Epidermal melanocyte (primary cell): ENCODE measurements at regions not wholly inside any gene's neighbourhood (a gene's known extent, or its start where the extent isn't known, plus 50 kb on each side); places are given as distances from the start of the nearest gene placed in this dataset.

Experiments
- DNase-seq: peaks from one replicate; pipeline ENCODE4 v3.0.0; 2011; ENCODE audit warnings: low spot score; ENCODE audit not compliant: insufficient read length

- no peak for DNase-seq
These were observed 690.4 kb upstream of the CDH18 start for GRCh38 chr5:20678386-20678785.

- no peak for DNase-seq
These were observed 672.6 kb upstream of the CDH18 start for GRCh38 chr5:20660588-20660987.

- no peak for DNase-seq
These were observed 668.3 kb upstream of the CDH18 start for GRCh38 chr5:20656262-20656661.

GRCh38 chr5:20655211-20655610 is 667.2 kb upstream of the CDH18 start:
- DNase-seq: no peak

GRCh38 chr5:20654746-20655145 is 666.7 kb upstream of the CDH18 start:
- DNase-seq: no peak

- DNase-seq: no peak
These were observed 666.0 kb upstream of the CDH18 start for GRCh38 chr5:20654033-20654432.

GRCh38 chr5:20649966-20650365 is 662.0 kb upstream of the CDH18 start:
- DNase-seq: no peak

GRCh38 chr5:20648981-20649380 is 661.0 kb upstream of the CDH18 start:
- no peak for DNase-seq

GRCh38 chr5:20636686-20637085 is 648.7 kb upstream of the CDH18 start:
- no peak for DNase-seq

GRCh38 chr5:20619591-20619990 is 631.6 kb upstream of the CDH18 start:
- DNase-seq: no peak

- DNase-seq: no peak
These were observed 630.3 kb upstream of the CDH18 start for GRCh38 chr5:20618340-20618739.

GRCh38 chr5:20617841-20618240 is 629.8 kb upstream of the CDH18 start:
- DNase-seq: no peak

- DNase-seq: no peak
These were observed 628.0 kb upstream of the CDH18 start for GRCh38 chr5:20615888-20616563.

GRCh38 chr5:20611620-20612019 is 623.6 kb upstream of the CDH18 start:
- no peak for DNase-seq

- DNase-seq: no peak
These were observed 622.7 kb upstream of the CDH18 start for GRCh38 chr5:20610681-20611080.

GRCh38 chr5:20609126-20609525 is 621.1 kb upstream of the CDH18 start:
- DNase-seq: no peak

- no peak for DNase-seq
These were observed 620.6 kb upstream of the CDH18 start for GRCh38 chr5:20608567-20608966.

- no peak for DNase-seq
These were observed 617.9 kb upstream of the CDH18 start for GRCh38 chr5:20605732-20606525.

GRCh38 chr5:20604992-20605391 is 617.0 kb upstream of the CDH18 start:
- no peak for DNase-seq

GRCh38 chr5:20601678-20602100 is 613.7 kb upstream of the CDH18 start:
- DNase-seq: no peak

- DNase-seq: no peak
These were observed 602.4 kb upstream of the CDH18 start for GRCh38 chr5:20590356-20590755.

- no peak for DNase-seq
These were observed 587.6 kb upstream of the CDH18 start for GRCh38 chr5:20575571-20575970.

GRCh38 chr5:20574576-20574975 is 586.6 kb upstream of the CDH18 start:
- DNase-seq: no peak
